ENCODE measurements at regions not wholly inside any gene's neighbourhood (a gene's known extent, or its start where the extent isn't known, plus 50 kb on each side); places are given as distances from the start of the nearest gene placed in this dataset.

GRCh38 chr12:115693970-115694369 lies 583.5 kb downstream of the MED13L start:
- H3K4me3 ChIP-seq (ENCODE audit: low read length): no peak overlapping the region
- no peaks in the 10 kb centered on the region for H3K4me1 ChIP-seq (ENCODE audit: control insufficient read depth, insufficient read depth, low read length)
- H3K27me3 ChIP-seq (ENCODE audit: control insufficient read depth, insufficient read depth, low read length): peaks cover 6% of the 10 kb centered on the region
- no peaks in the 10 kb centered on the region for H3K9me3 ChIP-seq (replicated peaks; ENCODE audit: low read length)
- no peaks in the 10 kb centered on the region for H3K36me3 ChIP-seq (ENCODE audit: insufficient read depth, low read length)
- H3K9ac ChIP-seq (ENCODE audit: low read depth, low read length): no peak overlapping the region
- H3K4me2 ChIP-seq (ENCODE audit: low read length): no peak overlapping the region

GRCh38 chr12:115691123-115691522 lies 586.4 kb downstream of the MED13L start:
- Histone ChIP-seq H3K4me2 (ENCODE audit: low read length) (no peak overlapping the region), H3K9me3 (replicated peaks; ENCODE audit: low read length) (no peaks in the 10 kb centered on the region), H3K9ac (ENCODE audit: low read depth, low read length) (no peak overlapping the region), H3K36me3 (ENCODE audit: insufficient read depth, low read length) (no peaks in the 10 kb centered on the region), H3K4me3 (ENCODE audit: low read length) (no peak overlapping the region), H3K4me1 (ENCODE audit: control insufficient read depth, insufficient read depth, low read length) (no peaks in the 10 kb centered on the region), H3K27me3 (ENCODE audit: control insufficient read depth, insufficient read depth, low read length) (no peaks in the 10 kb centered on the region)

- no peaks in the 10 kb centered on the region for H3K27me3 ChIP-seq (ENCODE audit: control insufficient read depth, insufficient read depth, low read length)
- no peaks in the 10 kb centered on the region for H3K36me3 ChIP-seq (ENCODE audit: insufficient read depth, low read length)
- no peak overlapping the region for H3K9ac ChIP-seq (ENCODE audit: low read depth, low read length)
- H3K9me3 ChIP-seq (replicated peaks; ENCODE audit: low read length): no peaks in the 10 kb centered on the region
- H3K4me2 ChIP-seq (ENCODE audit: low read length): no peak overlapping the region
- H3K4me1 ChIP-seq (ENCODE audit: control insufficient read depth, insufficient read depth, low read length): no peaks in the 10 kb centered on the region
- no peak overlapping the region for H3K4me3 ChIP-seq (ENCODE audit: low read length)
Observed at GRCh38 chr12:115687094-115687493, 590.4 kb downstream of the MED13L start.

GRCh38 chr12:115683240-115683780 lies 594.2 kb downstream of the MED13L start:
- Histone ChIP-seq H3K9me3 (replicated peaks; ENCODE audit: low read length) (no peaks in the 10 kb centered on the region), H3K4me2 (ENCODE audit: low read length) (no peak overlapping the region), H3K9ac (ENCODE audit: low read depth, low read length) (no peak overlapping the region), H3K4me3 (ENCODE audit: low read length) (no peak overlapping the region), H3K27me3 (ENCODE audit: control insufficient read depth, insufficient read depth, low read length) (no peaks in the 10 kb centered on the region), H3K4me1 (ENCODE audit: control insufficient read depth, insufficient read depth, low read length) (no peaks in the 10 kb centered on the region), H3K36me3 (ENCODE audit: insufficient read depth, low read length) (no peaks in the 10 kb centered on the region)

GRCh38 chr12:115680967-115681366 lies 596.5 kb downstream of the MED13L start:
- H3K9me3 ChIP-seq (replicated peaks; ENCODE audit: low read length): no peaks in the 10 kb centered on the region
- no peaks in the 10 kb centered on the region for H3K36me3 ChIP-seq (ENCODE audit: insufficient read depth, low read length)
- H3K27me3 ChIP-seq (ENCODE audit: control insufficient read depth, insufficient read depth, low read length): peaks cover 4% of the 10 kb centered on the region
- no peaks in the 10 kb centered on the region for H3K4me1 ChIP-seq (ENCODE audit: control insufficient read depth, insufficient read depth, low read length)
- no peak overlapping the region for H3K4me2 ChIP-seq (ENCODE audit: low read length)
- no peak overlapping the region for H3K4me3 ChIP-seq (ENCODE audit: low read length)
- H3K9ac ChIP-seq (ENCODE audit: low read depth, low read length): no peak overlapping the region

- Histone ChIP-seq H3K36me3 (ENCODE audit: insufficient read depth, low read length) (no peaks in the 10 kb centered on the region), H3K4me2 (ENCODE audit: low read length) (no peak overlapping the region), H3K27me3 (ENCODE audit: control insufficient read depth, insufficient read depth, low read length) (peaks cover 4% of the 10 kb centered on the region), H3K9me3 (replicated peaks; ENCODE audit: low read length) (no peaks in the 10 kb centered on the region), H3K4me1 (ENCODE audit: control insufficient read depth, insufficient read depth, low read length) (no peaks in the 10 kb centered on the region), H3K4me3 (ENCODE audit: low read length) (no peak overlapping the region), H3K9ac (ENCODE audit: low read depth, low read length) (no peak overlapping the region)
Observed at GRCh38 chr12:115672506-115673080, 604.9 kb downstream of the MED13L start.

GRCh38 chr12:115672086-115672485 lies 605.4 kb downstream of the MED13L start:
- Histone ChIP-seq H3K4me1 (ENCODE audit: control insufficient read depth, insufficient read depth, low read length) (no peaks in the 10 kb centered on the region), H3K27me3 (ENCODE audit: control insufficient read depth, insufficient read depth, low read length) (peaks cover 3% of the 10 kb centered on the region), H3K4me3 (ENCODE audit: low read length) (no peak overlapping the region), H3K4me2 (ENCODE audit: low read length) (no peak overlapping the region), H3K9me3 (replicated peaks; ENCODE audit: low read length) (no peaks in the 10 kb centered on the region), H3K9ac (ENCODE audit: low read depth, low read length) (no peak overlapping the region), H3K36me3 (ENCODE audit: insufficient read depth, low read length) (no peaks in the 10 kb centered on the region)

GRCh38 chr12:115670869-115671268 lies 606.6 kb downstream of the MED13L start:
- Histone ChIP-seq H3K4me2 (ENCODE audit: low read length) (no peak overlapping the region), H3K27me3 (ENCODE audit: control insufficient read depth, insufficient read depth, low read length) (no peaks in the 10 kb centered on the region), H3K36me3 (ENCODE audit: insufficient read depth, low read length) (no peaks in the 10 kb centered on the region), H3K9ac (ENCODE audit: low read depth, low read length) (no peak overlapping the region), H3K4me1 (ENCODE audit: control insufficient read depth, insufficient read depth, low read length) (no peaks in the 10 kb centered on the region), H3K9me3 (replicated peaks; ENCODE audit: low read length) (no peaks in the 10 kb centered on the region), H3K4me3 (ENCODE audit: low read length) (no peak overlapping the region)

- H3K9ac ChIP-seq (ENCODE audit: low read depth, low read length): no peak overlapping the region
- H3K36me3 ChIP-seq (ENCODE audit: insufficient read depth, low read length): no peaks in the 10 kb centered on the region
- H3K4me2 ChIP-seq (ENCODE audit: low read length): no peak overlapping the region
- H3K4me3 ChIP-seq (ENCODE audit: low read length): no peak overlapping the region
- H3K4me1 ChIP-seq (ENCODE audit: control insufficient read depth, insufficient read depth, low read length): no peaks in the 10 kb centered on the region
- H3K27me3 ChIP-seq (ENCODE audit: control insufficient read depth, insufficient read depth, low read length): no peaks in the 10 kb centered on the region
- no peaks in the 10 kb centered on the region for H3K9me3 ChIP-seq (replicated peaks; ENCODE audit: low read length)
Observed at GRCh38 chr12:115667116-115667515, 610.4 kb downstream of the MED13L start.

- Histone ChIP-seq H3K36me3 (ENCODE audit: insufficient read depth, low read length) (no peaks in the 10 kb centered on the region), H3K4me1 (ENCODE audit: control insufficient read depth, insufficient read depth, low read length) (peaks cover under 1% of the 10 kb centered on the region), H3K4me3 (ENCODE audit: low read length) (no peak overlapping the region), H3K4me2 (ENCODE audit: low read length) (no peak overlapping the region), H3K27me3 (ENCODE audit: control insufficient read depth, insufficient read depth, low read length) (no peaks in the 10 kb centered on the region), H3K9me3 (replicated peaks; ENCODE audit: low read length) (no peaks in the 10 kb centered on the region), H3K9ac (ENCODE audit: low read depth, low read length) (no peak overlapping the region)
Observed at GRCh38 chr12:115666168-115666567, 611.3 kb downstream of the MED13L start.

- peaks cover 22% of the 10 kb centered on the region for H3K4me1 ChIP-seq (ENCODE audit: control insufficient read depth, insufficient read depth, low read length)
- no peaks in the 10 kb centered on the region for H3K9me3 ChIP-seq (replicated peaks; ENCODE audit: low read length)
- H3K4me3 ChIP-seq (ENCODE audit: low read length): no peak overlapping the region
- H3K4me2 ChIP-seq (ENCODE audit: low read length): no peak overlapping the region
- no peak overlapping the region for H3K9ac ChIP-seq (ENCODE audit: low read depth, low read length)
- H3K27me3 ChIP-seq (ENCODE audit: control insufficient read depth, insufficient read depth, low read length): no peaks in the 10 kb centered on the region
- H3K36me3 ChIP-seq (ENCODE audit: insufficient read depth, low read length): no peaks in the 10 kb centered on the region
Observed at GRCh38 chr12:115661112-115661511, 616.4 kb downstream of the MED13L start.

- Histone ChIP-seq H3K4me3 (ENCODE audit: low read length) (peak overlapping the region; percentile 30), H3K36me3 (ENCODE audit: insufficient read depth, low read length) (no peaks in the 10 kb centered on the region), H3K4me1 (ENCODE audit: control insufficient read depth, insufficient read depth, low read length) (peaks cover 22% of the 10 kb centered on the region), H3K4me2 (ENCODE audit: low read length) (peak overlapping the region; percentile 55), H3K27me3 (ENCODE audit: control insufficient read depth, insufficient read depth, low read length) (no peaks in the 10 kb centered on the region), H3K9ac (ENCODE audit: low read depth, low read length) (no peak overlapping the region), H3K9me3 (replicated peaks; ENCODE audit: low read length) (no peaks in the 10 kb centered on the region)
Observed at GRCh38 chr12:115660211-115660805, 617.2 kb downstream of the MED13L start.

Measured in skeletal muscle satellite cell (primary cell).